HepG2 (cell line): ENCODE measurements at regions not wholly inside any gene's neighbourhood (a gene's known extent, or its start where the extent isn't known, plus 50 kb on each side); places are given as distances from the start of the nearest gene placed in this dataset.
A peak's percentile ranks its signal among the peaks of the same experiment; 100 is the strongest.

Experiments
- ATM ChIP-seq: fragments of 450-650 bp; IDR thresholded peaks from 2 replicates; pipeline ENCODE4 v1.7.1; 2017; ENCODE audit warnings: mild to moderate bottlenecking, borderline replicate concordance
- BCL6 ChIP-seq: IDR thresholded peaks from 2 replicates; pipeline ENCODE4 v1.6.1; 2016; ENCODE audit warnings: missing genetic modification reagents, missing compliant biosample characterization
- E2F1 ChIP-seq: sonication (generic); formaldehyde crosslinking; IDR thresholded peaks from 2 replicates; pipeline ENCODE4 v1.5.0; 2020; ENCODE audit warnings: missing genetic modification reagents
- MTA1 ChIP-seq: sonication (generic); formaldehyde crosslinking; IDR thresholded peaks from 2 replicates; pipeline ENCODE4 v1.4.0; 2020; ENCODE audit warnings: missing genetic modification reagents, mild to moderate bottlenecking, borderline replicate concordance
- NFYC ChIP-seq: IDR thresholded peaks from 2 replicates; pipeline ENCODE4 v1.6.1; 2016; ENCODE audit warnings: missing genetic modification reagents, missing compliant biosample characterization
- PAXIP1 ChIP-seq: sonication (generic); formaldehyde crosslinking; conservative IDR thresholded peaks from 2 replicates; pipeline ENCODE4 v1.4.0; 2020; ENCODE audit warnings: mild to moderate bottlenecking, missing genetic modification reagents, moderate library complexity
- PLRG1 ChIP-seq: fragments of 450-650 bp; conservative IDR thresholded peaks from 2 replicates; pipeline ENCODE4 v1.6.1; 2016
- POLR2AphosphoS2 ChIP-seq: IDR thresholded peaks from 2 replicates; pipeline ENCODE4 v1.6.1; 2011; ENCODE audit warnings: low read depth, low read length, improper control_type of control experiment
- PREB ChIP-seq: sonication (generic); formaldehyde crosslinking; IDR thresholded peaks from 2 replicates; pipeline ENCODE4 v1.4.0; 2020; ENCODE audit warnings: missing genetic modification reagents
- RARA ChIP-seq: IDR thresholded peaks from 2 replicates; pipeline ENCODE4 v1.6.1; 2016; ENCODE audit warnings: missing genetic modification reagents, missing compliant biosample characterization
- RARG ChIP-seq: sonication (generic); formaldehyde crosslinking; IDR thresholded peaks from 2 replicates; pipeline ENCODE4 v1.4.0; 2020; ENCODE audit warnings: low read depth, mild to moderate bottlenecking, missing genetic modification reagents
- SETDB1 ChIP-seq: sonication (generic); formaldehyde crosslinking; IDR thresholded peaks from 2 replicates; pipeline ENCODE4 v1.5.1; 2020; ENCODE audit warnings: missing genetic modification reagents, mild to moderate bottlenecking, borderline replicate concordance
- SRSF4 ChIP-seq: fragments of 200-400 bp; formaldehyde crosslinking; IDR thresholded peaks from one replicate; pipeline ENCODE4 v1.6.1; 2018; ENCODE audit warnings: mild to moderate bottlenecking, low read depth, low read length, moderate library complexity; ENCODE audit not compliant: poor library complexity, severe bottlenecking
- TBX2 ChIP-seq: sonication (generic); formaldehyde crosslinking; IDR thresholded peaks from 2 replicates; pipeline ENCODE4 v1.5.0; 2020; ENCODE audit warnings: missing genetic modification reagents, mild to moderate bottlenecking, borderline replicate concordance
- TERF1 ChIP-seq: sonication (generic); formaldehyde crosslinking; IDR thresholded peaks from 2 replicates; pipeline ENCODE4 v1.8.0; 2022; ENCODE audit warnings: mild to moderate bottlenecking, missing genetic modification reagents, moderate library complexity
- ZNF276 ChIP-seq: sonication (generic); formaldehyde crosslinking; IDR thresholded peaks from 2 replicates; pipeline ENCODE4 v1.4.0; 2020; ENCODE audit warnings: mild to moderate bottlenecking, low read depth, missing genetic modification reagents
- ZNF550 ChIP-seq: sonication (generic); formaldehyde crosslinking; IDR thresholded peaks from 2 replicates; pipeline ENCODE4 v1.4.0; 2020; ENCODE audit warnings: mild to moderate bottlenecking, missing genetic modification reagents, borderline replicate concordance
- ZNF576 ChIP-seq: sonication (generic); formaldehyde crosslinking; IDR thresholded peaks from 2 replicates; pipeline ENCODE4 v1.4.0; 2020; ENCODE audit warnings: mild to moderate bottlenecking, missing genetic modification reagents
- ZNF670 ChIP-seq: sonication (generic); formaldehyde crosslinking; IDR thresholded peaks from 2 replicates; pipeline ENCODE4 v1.8.0; 2022; ENCODE audit warnings: mild to moderate bottlenecking, missing genetic modification reagents, borderline replicate concordance
- ZSCAN12 ChIP-seq: sonication (generic); formaldehyde crosslinking; IDR thresholded peaks from 2 replicates; pipeline ENCODE4 v1.9.0; 2021; ENCODE audit warnings: mild to moderate bottlenecking, missing genetic modification reagents

- no peak for TF ChIP-seq PREB (CRISPR knock-in tag)
- TF ChIP-seq SETDB1, result no peak
- no peak for TF ChIP-seq TERF1 (CRISPR knock-in tag)
- TF ChIP-seq PAXIP1 (CRISPR knock-in tag), result peak; percentile 94
- TF ChIP-seq ZNF670, result no peak
- TF ChIP-seq RARG (CRISPR knock-in tag), result no peak
- TF ChIP-seq ZNF550 (CRISPR knock-in tag), result no peak
- peak; percentile 97 for TF ChIP-seq BCL6 (CRISPR knock-in tag)
- no peak for TF ChIP-seq ZSCAN12 (CRISPR knock-in tag)
- TF ChIP-seq TBX2, result peak; percentile 79; the same call in 1 of the 2 replicates
- TF ChIP-seq PLRG1, result no peak
- TF ChIP-seq ATM, result no peak; the same call in 1 of the 2 replicates
- TF ChIP-seq ZNF276 (CRISPR knock-in tag), result no peak
- TF ChIP-seq E2F1 (CRISPR knock-in tag), result no peak
- TF ChIP-seq MTA1 (CRISPR knock-in tag), result no peak; the same call in 1 of the 2 replicates
- peak; percentile 88 for TF ChIP-seq RARA (CRISPR knock-in tag)
- TF ChIP-seq ZNF576 (CRISPR knock-in tag), result no peak
- TF ChIP-seq NFYC, result no peak
- no peak for TF ChIP-seq SRSF4
- TF ChIP-seq POLR2AphosphoS2, result no peak
Observed at GRCh38 chr6:3913077-3913957, 64.1 kb downstream of the FAM50B start (continued).
